Mesendoderm (in vitro differentiated cells): ENCODE measurements at regions not wholly inside any gene's neighbourhood (a gene's known extent, or its start where the extent isn't known, plus 50 kb on each side); places are given as distances from the start of the nearest gene placed in this dataset.

Experiments
- DNase-seq: peaks from one replicate; pipeline ENCODE4 v3.0.0; 2013
- H2AK5ac ChIP-seq: 2 replicates; pipeline ENCODE4 v1.6.1; 2013; ENCODE audit warnings: low read length, inconsistent platforms
- H2BK120ac ChIP-seq: 2 replicates; pipeline ENCODE4 v1.6.1; 2013; ENCODE audit warnings: low read depth, mild to moderate bottlenecking, low read length, moderate library complexity, mixed read lengths
- H2BK15ac ChIP-seq: replicated peaks from 2 replicates; pipeline ENCODE4 v1.6.1; 2013; ENCODE audit warnings: low read depth, mild to moderate bottlenecking, moderate library complexity
- H2BK5ac ChIP-seq: 2 replicates; pipeline ENCODE4 v1.6.1; 2013; ENCODE audit warnings: low read length, inconsistent platforms
- H3K18ac ChIP-seq: 2 replicates; pipeline ENCODE4 v1.6.1; 2013; ENCODE audit warnings: mild to moderate bottlenecking, low read length, mixed read lengths
- H3K23ac ChIP-seq: one replicate; pipeline ENCODE4 v1.6.1; 2013; ENCODE audit warnings: low read length
- H3K27ac ChIP-seq: 2 replicates; pipeline ENCODE4 v1.5.1; 2013; ENCODE audit warnings: low read depth, mild to moderate bottlenecking, inconsistent platforms, low read length, moderate library complexity
- H3K27me3 ChIP-seq: 2 replicates; pipeline ENCODE4 v1.6.1; 2013; ENCODE audit warnings: low read length, control low read depth, mild to moderate bottlenecking, inconsistent platforms; ENCODE audit not compliant: insufficient read depth, poor library complexity
- H3K36me3 ChIP-seq: 2 replicates; pipeline ENCODE4 v1.6.1; 2013; ENCODE audit warnings: low read length, inconsistent platforms; ENCODE audit not compliant: control insufficient read depth, insufficient read depth
- H3K4ac ChIP-seq: one replicate; pipeline ENCODE4 v1.6.1; 2013; ENCODE audit warnings: low read depth, mild to moderate bottlenecking, low read length, moderate library complexity
- H3K4me1 ChIP-seq: 2 replicates; pipeline ENCODE4 v1.6.1; 2013; ENCODE audit warnings: low read depth, low read length, inconsistent platforms; ENCODE audit not compliant: control insufficient read depth
- H3K4me2 ChIP-seq: 2 replicates; pipeline ENCODE4 v1.6.1; 2013; ENCODE audit warnings: low read length
- H3K4me3 ChIP-seq: 2 replicates; pipeline ENCODE4 v1.5.1; 2013; ENCODE audit warnings: mild to moderate bottlenecking, low read length
- H3K56ac ChIP-seq: one replicate; pipeline ENCODE4 v1.6.1; 2013; ENCODE audit warnings: low read length
- H3K79me1 ChIP-seq: 2 replicates; pipeline ENCODE4 v1.6.1; 2013; ENCODE audit warnings: low read length, inconsistent platforms
- H3K79me2 ChIP-seq: 2 replicates; pipeline ENCODE4 v1.6.1; 2013; ENCODE audit warnings: mild to moderate bottlenecking, low read length; ENCODE audit not compliant: control insufficient read depth, insufficient read depth
- H3K9ac ChIP-seq: 2 replicates; pipeline ENCODE4 v1.6.1; 2013; ENCODE audit warnings: low read length, inconsistent platforms
- H4K5ac ChIP-seq: one replicate; pipeline ENCODE4 v1.6.1; 2013; ENCODE audit warnings: low read length
- H4K8ac ChIP-seq: one replicate; pipeline ENCODE4 v1.6.1; 2013; ENCODE audit warnings: low read depth, mild to moderate bottlenecking, control low read depth, low read length, moderate library complexity
- WGBS: extraction: QIAGEN DNeasy Blood & Tissue Kit; methylation state at CpG from one replicate; pipeline ENCODE4 v1.1.7; 2013; ENCODE audit warnings: low lambda C conversion rate, missing lambda C conversion rate; ENCODE audit not compliant: insufficient coverage; ENCODE audit errors: extremely low coverage; 5-methylcytosine and 5-hydroxymethylcytosine counted together

DNA sequence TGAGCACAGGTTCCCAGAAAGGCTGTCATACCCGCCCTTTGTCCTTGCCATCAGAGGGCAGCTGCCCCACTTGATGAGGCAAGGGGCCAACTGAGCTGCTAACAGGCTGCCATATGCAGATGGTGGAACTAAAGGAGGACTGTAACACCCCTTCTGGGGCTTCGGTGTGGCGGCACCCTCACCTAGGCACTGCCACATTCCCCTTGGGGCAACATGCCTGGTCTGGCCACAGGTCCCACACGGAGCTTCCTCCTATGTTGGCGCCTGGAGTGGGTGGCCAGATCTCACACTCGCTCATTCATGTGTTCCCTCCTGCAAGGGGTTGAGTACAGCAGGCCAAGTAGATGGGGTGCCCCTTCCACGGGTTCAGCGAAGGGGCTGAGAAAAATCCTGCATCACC, 777.4 kb upstream of the CHD1 start:
- Histone ChIP-seq H3K4me1 (no peaks in the 10 kb centered on the region), H3K9ac (no peak overlapping the region)
- no CpG with 5 or more reads among the region's 8 CpGs for WGBS

GRCh38 chr5:99702565-99702964, 773.8 kb upstream of the CHD1 start:
- Histone ChIP-seq H3K9ac (no peak overlapping the region), H3K4me1 (no peaks in the 10 kb centered on the region), H3K36me3 (no peaks in the 10 kb centered on the region), H3K27ac (no peak overlapping the region), H4K5ac (no peak overlapping the region), H3K4ac (no peak overlapping the region), H4K8ac (no peak overlapping the region), H3K56ac (no peak overlapping the region), H3K23ac (no peak overlapping the region), H3K4me2 (no peak overlapping the region), H3K79me2 (no peaks in the 10 kb centered on the region), H3K18ac (no peak overlapping the region), H3K79me1 (no peaks in the 10 kb centered on the region), H2BK120ac (no peak overlapping the region), H3K27me3 (no peaks in the 10 kb centered on the region), H2AK5ac (no peak overlapping the region), H3K4me3 (no peak overlapping the region), H2BK15ac (no peak overlapping the region), H2BK5ac (no peak overlapping the region)
- WGBS, result no CpG with 5 or more reads among the region's 5 CpGs
- no peak for DNase-seq

More for the DNA sequence above, 777.4 kb upstream of the CHD1 start:
- Histone ChIP-seq H3K4me2 (no peak overlapping the region), H3K18ac (no peak overlapping the region), H3K27me3 (no peaks in the 10 kb centered on the region), H4K5ac (no peak overlapping the region), H3K27ac (no peak overlapping the region), H3K4me3 (no peak overlapping the region), H3K23ac (no peak overlapping the region), H2AK5ac (no peak overlapping the region), H2BK120ac (no peak overlapping the region), H3K79me2 (no peaks in the 10 kb centered on the region), H3K4ac (no peak overlapping the region), H3K36me3 (no peaks in the 10 kb centered on the region), H3K79me1 (no peaks in the 10 kb centered on the region), H2BK15ac (no peak overlapping the region), H4K8ac (no peak overlapping the region), H3K56ac (no peak overlapping the region), H2BK5ac (no peak overlapping the region)
- DNase-seq, result no peak

GRCh38 chr5:99694884-99695283, 766.1 kb upstream of the CHD1 start:
- H3K9ac ChIP-seq, result no peak overlapping the region
- DNase-seq, result no peak
- H4K5ac ChIP-seq, result no peak overlapping the region
- no peak overlapping the region for H4K8ac ChIP-seq
- no peak overlapping the region for H3K4ac ChIP-seq
- no peak overlapping the region for H2BK15ac ChIP-seq
- H2AK5ac ChIP-seq, result no peak overlapping the region
- no peaks in the 10 kb centered on the region for H3K36me3 ChIP-seq
- H3K23ac ChIP-seq, result no peak overlapping the region
- no CpG with 5 or more reads among the region's 10 CpGs for WGBS
- no peak overlapping the region for H3K18ac ChIP-seq
- H2BK5ac ChIP-seq, result no peak overlapping the region
- no peak overlapping the region for H3K56ac ChIP-seq
- no peaks in the 10 kb centered on the region for H3K27me3 ChIP-seq
- H3K4me2 ChIP-seq, result no peak overlapping the region
- no peak overlapping the region for H3K4me3 ChIP-seq
- H2BK120ac ChIP-seq, result no peak overlapping the region
- H3K4me1 ChIP-seq, result no peaks in the 10 kb centered on the region
- H3K27ac ChIP-seq, result no peak overlapping the region
- H3K79me1 ChIP-seq, result no peaks in the 10 kb centered on the region
- no peaks in the 10 kb centered on the region for H3K79me2 ChIP-seq

DNA sequence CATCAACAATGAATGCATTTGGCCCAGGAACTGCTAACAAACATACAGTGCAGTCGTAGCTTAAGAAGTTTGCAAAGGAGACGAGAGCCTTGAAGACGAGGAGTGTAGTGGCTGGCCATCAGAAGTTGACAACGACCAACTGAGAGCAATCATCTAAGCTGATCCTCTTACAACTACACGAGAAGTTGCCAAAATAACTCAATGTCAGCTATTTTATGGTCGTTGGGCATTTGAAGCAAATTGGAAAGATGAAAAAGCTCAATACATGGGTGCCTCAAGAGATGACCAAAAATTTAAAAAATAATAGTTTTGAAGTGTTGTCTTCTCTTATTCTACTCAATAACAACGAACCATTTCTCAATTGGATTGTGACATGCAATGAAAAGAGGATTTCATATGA, 757.7 kb upstream of the CHD1 start:
- Histone ChIP-seq H3K79me1 (no peaks in the 10 kb centered on the region), H3K23ac (no peak overlapping the region), H3K27ac (no peak overlapping the region), H4K5ac (no peak overlapping the region), H3K18ac (no peak overlapping the region), H3K4me1 (no peaks in the 10 kb centered on the region), H3K4ac (no peak overlapping the region), H2BK120ac (no peak overlapping the region), H3K27me3 (no peaks in the 10 kb centered on the region), H2BK15ac (no peak overlapping the region), H3K36me3 (no peaks in the 10 kb centered on the region), H3K9ac (no peak overlapping the region), H3K4me2 (no peak overlapping the region), H3K4me3 (no peak overlapping the region), H2BK5ac (no peak overlapping the region), H4K8ac (no peak overlapping the region), H3K56ac (no peak overlapping the region), H2AK5ac (no peak overlapping the region), H3K79me2 (no peaks in the 10 kb centered on the region)
- no CpG with 5 or more reads among the region's 7 CpGs for WGBS
- DNase-seq, result no peak

GRCh38 chr5:99675974-99676373, 747.2 kb upstream of the CHD1 start:
- H3K4me1 ChIP-seq, result no peaks in the 10 kb centered on the region
- H2AK5ac ChIP-seq, result no peak overlapping the region
- no peaks in the 10 kb centered on the region for H3K27me3 ChIP-seq
- no peak overlapping the region for H4K8ac ChIP-seq
- H2BK5ac ChIP-seq, result no peak overlapping the region
- H3K36me3 ChIP-seq, result no peaks in the 10 kb centered on the region
- no peak overlapping the region for H2BK15ac ChIP-seq
- H3K4me3 ChIP-seq, result no peak overlapping the region
- no peak overlapping the region for H3K18ac ChIP-seq
- DNase-seq, result no peak
- H2BK120ac ChIP-seq, result no peak overlapping the region
- no peak overlapping the region for H3K56ac ChIP-seq
- H3K27ac ChIP-seq, result no peak overlapping the region
- H3K4me2 ChIP-seq, result no peak overlapping the region
- H3K79me2 ChIP-seq, result no peaks in the 10 kb centered on the region
- no peaks in the 10 kb centered on the region for H3K79me1 ChIP-seq
- H3K4ac ChIP-seq, result no peak overlapping the region
- no peak overlapping the region for H3K9ac ChIP-seq
- no peak overlapping the region for H4K5ac ChIP-seq
- no CpG with 5 or more reads among the region's 6 CpGs for WGBS
- no peak overlapping the region for H3K23ac ChIP-seq

GRCh38 chr5:99674101-99674500, 745.3 kb upstream of the CHD1 start:
- Histone ChIP-seq H3K79me1 (no peaks in the 10 kb centered on the region), H3K79me2 (no peaks in the 10 kb centered on the region), H2BK15ac (no peak overlapping the region), H3K4me2 (no peak overlapping the region), H3K27ac (no peak overlapping the region), H4K8ac (no peak overlapping the region), H3K23ac (no peak overlapping the region), H3K18ac (no peak overlapping the region), H2BK120ac (no peak overlapping the region), H3K36me3 (no peaks in the 10 kb centered on the region), H3K27me3 (no peaks in the 10 kb centered on the region), H4K5ac (no peak overlapping the region), H3K4me1 (no peaks in the 10 kb centered on the region), H3K4me3 (no peak overlapping the region), H3K4ac (no peak overlapping the region), H2BK5ac (no peak overlapping the region), H2AK5ac (no peak overlapping the region), H3K56ac (no peak overlapping the region), H3K9ac (no peak overlapping the region)
- WGBS, result no CpG with 5 or more reads among the region's 1 CpG
- DNase-seq, result no peak
